GM18517 (cell line): ENCODE measurements at regions not wholly inside any gene's neighbourhood (a gene's known extent, or its start where the extent isn't known, plus 50 kb on each side); places are given as distances from the start of the nearest gene placed in this dataset.

Source experiments
- ATAC-seq: cut with Tn5 transposase; IDR thresholded peaks from one replicate; pipeline ENCODE4 v1.9.1; 2021; ENCODE audit warnings: mild to moderate bottlenecking, moderate library complexity; ENCODE audit not compliant: unreplicated experiment

DNA sequence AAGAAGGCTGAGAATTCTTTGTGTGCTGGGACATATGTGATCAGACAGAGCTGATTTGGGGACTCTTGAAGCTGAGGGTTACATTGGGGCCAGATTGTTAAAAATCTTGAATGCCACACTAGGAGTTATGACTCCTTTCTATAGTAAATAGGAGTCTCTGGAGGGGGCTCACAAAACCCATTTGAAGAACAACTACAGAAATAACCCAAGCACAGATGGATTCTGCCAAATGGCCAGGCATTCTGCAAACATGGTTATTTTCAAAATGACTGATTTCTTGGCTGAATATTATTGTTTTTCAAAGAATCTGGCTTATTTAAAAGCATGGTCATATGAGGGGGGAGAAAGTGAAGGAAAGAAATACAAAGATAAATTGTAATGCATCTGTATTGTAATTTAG lies 625.5 kb upstream of the TENM4 start:
- ATAC-seq, result no peak

DNA sequence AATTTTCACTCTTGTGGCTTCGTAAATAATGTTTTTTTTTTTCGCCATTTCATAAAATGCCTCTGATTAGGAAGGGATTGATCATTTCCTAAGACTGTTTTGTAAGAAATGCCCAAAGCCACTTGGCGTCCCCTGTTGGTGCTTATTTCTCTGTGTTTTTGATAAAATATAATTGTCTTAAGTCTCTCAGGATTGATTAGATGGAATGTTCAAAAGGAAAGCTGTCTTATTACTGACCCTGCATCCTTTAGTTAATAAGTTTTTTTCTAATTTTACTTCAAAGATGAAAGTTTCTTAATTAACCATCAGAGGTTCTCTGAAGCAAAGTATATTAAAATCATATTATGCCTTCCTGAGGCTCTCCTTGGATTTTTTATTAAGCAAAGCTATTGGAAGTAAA lies 624.3 kb upstream of the TENM4 start:
- no peak for ATAC-seq

DNA sequence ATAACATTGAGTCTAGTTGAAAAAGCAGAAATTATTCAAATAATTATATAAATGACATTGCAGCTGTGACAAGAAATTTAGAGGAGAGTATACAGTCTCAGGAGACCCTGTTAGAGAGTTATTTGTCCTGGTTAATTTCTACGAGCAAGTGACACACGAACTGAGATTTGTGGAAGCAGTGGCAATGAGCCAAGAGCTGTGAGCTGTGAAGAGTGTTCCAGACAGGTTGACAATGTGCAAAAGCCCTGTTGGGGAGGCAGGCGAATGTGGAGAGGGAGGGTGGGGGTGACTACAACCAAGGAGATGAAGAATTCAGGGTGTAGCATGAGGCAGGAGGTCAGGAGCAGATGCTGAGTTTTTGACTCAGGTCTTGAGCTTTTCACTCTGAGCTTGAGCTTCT lies 620.2 kb upstream of the TENM4 start:
- ATAC-seq, result no peak

DNA sequence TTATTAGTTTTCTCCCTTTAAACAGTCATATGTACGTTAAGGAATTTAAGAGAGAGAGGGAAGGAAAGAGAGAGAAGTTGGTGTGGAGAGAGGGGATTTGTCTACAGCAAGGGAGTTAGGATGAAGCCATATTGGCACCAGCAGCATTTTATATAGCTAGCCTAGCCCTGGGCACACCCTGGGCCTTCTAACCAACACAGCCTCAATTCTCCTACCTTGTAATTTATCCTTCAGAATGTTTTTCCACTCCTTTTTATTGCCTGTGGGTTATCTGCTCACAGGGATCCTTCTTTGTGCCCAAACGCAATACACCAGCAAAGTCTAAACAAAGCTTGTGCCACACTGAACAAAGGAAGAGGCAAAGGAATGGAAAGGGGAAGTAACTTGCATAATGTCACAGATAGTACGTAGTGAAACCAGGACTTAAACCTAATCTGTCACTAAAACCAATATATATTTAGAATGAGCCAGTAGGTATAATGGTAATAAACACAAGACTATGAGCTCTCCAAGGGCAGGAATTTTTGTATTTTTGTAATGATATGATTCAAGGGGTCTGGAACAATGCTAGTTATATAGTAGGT lies 613.8 kb upstream of the TENM4 start:
- ATAC-seq, result no peak

DNA sequence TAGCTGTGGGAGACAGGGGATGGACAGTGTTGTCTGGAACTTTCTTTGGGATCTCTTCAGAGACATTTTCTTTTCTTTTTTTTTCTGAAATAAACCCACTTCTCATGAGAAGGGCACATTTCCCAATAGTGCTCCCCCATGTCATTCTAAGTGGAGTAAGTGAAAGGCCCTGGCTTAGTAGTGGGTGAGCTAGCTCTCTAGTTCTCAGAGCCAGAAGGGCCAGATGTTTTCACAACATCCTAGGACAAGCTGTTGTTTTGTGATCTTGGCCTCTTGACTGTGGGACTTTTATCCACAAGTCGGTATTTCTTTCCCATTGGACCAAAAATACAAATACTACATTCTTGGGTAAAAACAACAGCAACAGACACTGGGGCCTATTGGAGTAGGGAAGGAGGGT lies 607.7 kb upstream of the TENM4 start:
- ATAC-seq, result no peak

DNA sequence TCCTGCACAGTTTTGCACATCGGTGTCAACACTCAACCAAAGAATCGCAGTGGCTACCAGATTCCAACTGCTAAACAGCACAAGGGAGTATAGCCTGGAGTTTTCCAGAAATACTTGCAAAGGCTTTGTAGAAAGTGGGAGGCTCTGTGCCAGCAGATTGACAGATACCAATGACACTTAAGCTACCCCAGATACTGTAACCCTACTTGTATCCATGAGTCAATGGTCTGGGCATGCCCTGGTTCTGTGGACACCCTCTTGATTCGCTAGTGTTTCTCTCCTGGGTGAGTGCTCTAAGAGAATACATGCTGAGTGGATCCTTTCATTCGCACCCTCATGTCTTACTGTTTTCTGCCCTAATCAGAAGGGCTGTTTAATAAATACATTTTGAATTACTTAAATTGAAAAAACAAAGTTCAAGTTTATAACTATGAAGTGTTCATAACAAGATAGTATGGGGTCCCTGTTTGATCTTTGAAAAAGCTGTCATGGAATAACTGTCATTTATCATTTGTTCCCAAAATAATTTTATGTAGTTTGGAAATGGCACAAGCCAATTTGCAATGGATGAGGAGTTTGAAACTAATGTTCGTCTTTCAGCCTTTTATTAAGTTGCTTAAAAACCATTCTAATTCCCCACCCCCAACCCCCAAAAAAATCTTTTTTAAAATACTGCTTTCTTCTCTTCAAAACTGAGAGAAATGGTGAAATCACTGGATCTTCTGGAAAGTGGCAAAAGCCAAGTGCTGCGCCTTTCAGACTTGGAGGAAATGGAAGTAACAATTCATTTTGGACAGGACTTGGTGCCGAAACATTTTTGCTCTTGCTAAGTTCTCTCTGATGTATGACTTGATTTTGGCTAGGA lies 600.5 kb upstream of the TENM4 start:
- no peak for ATAC-seq

DNA sequence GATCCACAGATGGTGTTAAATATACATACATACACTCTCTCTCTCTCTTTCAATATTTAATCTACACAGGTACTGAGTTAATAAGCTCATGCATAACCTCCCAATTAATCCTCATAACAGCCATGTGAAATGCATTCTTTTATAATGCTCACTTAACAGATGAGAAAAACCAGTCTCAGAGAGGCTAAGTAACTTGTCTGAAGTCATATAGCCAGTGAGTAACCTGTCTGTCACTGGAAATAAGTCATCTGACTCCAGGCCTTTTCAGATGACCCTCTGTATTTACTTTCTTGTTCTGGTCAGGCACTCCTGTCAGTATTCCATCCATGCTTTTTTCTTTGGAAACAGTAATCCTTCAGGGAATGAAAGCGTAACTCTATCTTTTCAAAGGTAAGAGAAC lies 594.0 kb upstream of the TENM4 start:
- ATAC-seq, result no peak

DNA sequence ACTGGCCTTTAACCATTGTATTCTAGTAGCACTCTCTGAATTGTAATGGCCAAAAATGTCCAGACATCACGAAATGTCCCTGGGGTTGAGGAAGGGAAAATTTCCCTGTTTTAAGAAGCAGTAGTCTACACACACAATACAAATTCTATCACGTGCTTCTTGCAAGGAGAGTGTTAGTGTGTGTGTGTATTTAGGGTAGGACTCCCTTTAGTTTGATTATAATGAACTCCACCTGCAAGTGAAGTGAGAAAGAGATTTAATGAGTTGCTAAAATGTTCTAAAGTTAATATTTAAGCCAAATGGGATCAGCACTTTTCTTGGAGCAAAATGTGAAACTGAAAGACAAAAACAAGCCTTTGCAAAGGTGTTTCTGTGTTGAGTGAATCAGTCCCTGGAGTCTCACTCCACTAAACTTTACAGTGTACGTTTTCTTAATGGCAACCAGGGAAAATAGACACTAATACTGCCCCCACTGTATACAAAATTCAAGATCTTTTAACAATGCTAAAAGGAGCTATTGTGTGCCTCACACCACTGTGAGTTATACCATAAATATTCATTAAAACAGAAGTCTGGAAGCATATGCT lies 590.3 kb upstream of the TENM4 start:
- ATAC-seq, result no peak

DNA sequence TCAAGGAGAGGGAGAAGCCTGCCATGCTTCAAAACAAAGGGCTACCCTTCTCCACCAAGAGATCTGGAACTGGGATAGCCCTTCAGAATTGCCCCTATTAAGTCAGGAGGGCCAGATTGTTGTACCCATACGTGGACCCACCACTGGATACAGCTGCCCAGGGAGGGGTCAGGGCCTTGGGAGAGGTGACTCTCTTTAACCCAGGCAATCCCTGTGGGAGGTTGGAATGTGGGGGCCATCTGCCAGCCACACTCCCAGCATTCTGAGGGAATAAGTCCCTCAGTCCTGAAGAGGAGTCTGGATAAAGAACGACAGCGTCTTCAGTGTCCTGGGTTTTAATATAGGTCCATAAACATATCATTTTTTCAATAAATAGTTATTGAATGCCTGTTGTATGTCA lies 588.2 kb upstream of the TENM4 start:
- ATAC-seq, result no peak

DNA sequence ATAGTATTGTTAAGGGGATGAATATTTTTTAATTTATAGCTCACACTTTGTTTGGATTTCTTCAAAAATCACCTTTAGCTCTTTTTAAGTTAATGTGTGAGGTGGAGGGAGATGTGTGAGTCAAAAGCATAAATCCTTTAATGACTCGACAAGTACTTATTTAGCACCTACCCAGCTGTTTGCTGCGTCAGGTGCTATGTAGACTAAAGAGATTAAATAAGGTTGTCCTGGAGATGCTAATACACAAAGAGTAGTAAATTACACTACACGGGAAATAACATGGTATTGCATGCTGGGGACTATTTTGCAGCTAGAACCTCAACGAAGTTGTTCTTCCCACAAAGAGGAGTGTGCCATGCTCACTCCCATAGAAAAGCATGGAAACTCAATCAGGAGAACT lies 583.3 kb upstream of the TENM4 start:
- no peak for ATAC-seq

DNA sequence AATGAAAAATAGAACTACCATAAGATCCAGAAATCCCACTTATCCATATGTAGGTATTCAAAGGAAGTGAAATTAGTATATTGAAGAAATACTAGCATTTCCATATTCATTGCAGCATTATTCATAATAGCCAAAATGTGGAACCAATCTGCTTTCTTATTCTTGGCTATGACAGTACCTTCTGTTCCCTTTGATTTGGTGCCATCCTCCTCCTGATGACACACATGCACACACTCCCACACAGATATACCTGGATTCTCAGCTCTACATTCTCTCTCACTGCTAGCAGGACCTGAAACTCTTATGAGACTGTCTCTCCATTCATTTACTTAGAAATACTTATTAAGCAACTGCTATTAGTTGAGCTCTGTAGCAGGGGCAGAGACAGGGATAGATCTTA lies 582.6 kb upstream of the TENM4 start:
- ATAC-seq, result no peak

DNA sequence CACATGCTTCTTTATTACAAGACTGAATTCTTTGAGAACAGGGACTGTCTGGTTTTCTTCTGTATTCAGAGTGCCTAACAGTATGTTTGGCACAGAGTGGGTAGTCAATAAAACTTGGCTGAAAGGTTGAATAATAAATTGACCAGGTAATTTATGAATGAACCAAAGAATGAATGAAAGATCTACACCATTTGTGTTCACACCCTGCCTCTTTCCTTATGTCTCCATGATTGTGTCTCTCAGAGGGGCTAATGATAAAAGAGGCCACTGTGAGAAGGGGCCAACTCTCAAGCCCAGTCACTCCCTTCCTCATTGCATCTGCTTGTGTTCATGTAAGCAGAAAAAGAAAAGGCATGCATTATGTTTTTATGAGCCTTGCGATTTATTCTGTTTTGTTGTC lies 569.7 kb upstream of the TENM4 start:
- ATAC-seq, result no peak

DNA sequence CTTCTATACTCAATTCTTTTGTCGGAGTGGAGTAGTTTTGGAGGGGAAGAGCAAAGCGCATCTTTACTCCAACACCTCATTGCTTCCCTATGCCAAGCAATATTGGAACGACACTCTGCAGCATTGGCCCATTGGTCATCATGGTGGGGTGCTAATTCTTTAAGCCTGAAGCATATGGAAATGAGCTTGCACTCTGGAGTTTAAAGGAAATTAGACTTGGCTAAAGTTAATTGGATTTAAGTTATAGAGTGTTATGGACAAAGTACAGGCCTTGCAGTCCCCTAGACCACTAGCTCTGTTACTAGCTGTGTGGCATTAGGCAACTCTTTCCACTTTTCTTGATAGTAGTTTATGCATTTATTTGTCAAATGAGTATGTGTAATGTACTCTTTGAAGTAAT lies 568.3 kb upstream of the TENM4 start:
- ATAC-seq, result no peak

DNA sequence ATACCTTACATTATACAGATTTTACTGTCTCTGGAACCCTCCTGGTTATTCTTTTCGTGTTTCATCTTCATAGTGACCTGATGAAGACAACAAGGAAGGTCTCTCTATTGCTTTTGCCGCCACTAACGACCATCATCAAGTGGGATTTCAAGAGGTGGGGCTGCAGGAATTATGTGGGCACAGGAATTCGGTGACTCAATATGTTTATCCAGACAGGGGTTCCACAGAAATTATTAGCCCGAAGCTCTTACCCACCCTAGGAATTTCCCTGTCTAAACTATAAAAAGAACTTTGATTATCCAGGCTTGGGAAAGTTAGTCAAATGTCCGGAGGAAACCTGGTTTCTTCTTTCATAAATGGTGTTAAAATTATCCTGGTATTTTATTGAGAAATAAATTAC lies 566.8 kb upstream of the TENM4 start:
- no peak for ATAC-seq

DNA sequence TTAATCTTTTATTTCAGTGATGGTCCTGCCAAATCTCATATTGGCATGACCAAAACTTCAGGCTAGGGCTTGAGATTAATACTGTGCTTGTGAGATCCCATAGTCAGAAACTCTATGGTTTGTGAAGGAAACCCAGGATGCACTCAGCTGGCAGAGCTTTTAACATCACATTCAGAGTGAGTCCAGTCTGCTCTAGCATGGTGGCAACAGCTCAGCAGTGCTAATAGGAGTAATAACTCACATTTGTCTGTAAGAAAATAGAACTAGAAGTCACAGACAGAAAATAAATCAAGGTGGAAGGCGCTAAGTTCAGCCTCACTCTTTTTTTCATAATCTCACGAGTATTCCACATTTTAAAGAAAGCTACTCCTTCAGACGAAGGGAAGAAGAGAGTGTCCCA lies 549.3 kb upstream of the TENM4 start:
- ATAC-seq, result no peak

DNA sequence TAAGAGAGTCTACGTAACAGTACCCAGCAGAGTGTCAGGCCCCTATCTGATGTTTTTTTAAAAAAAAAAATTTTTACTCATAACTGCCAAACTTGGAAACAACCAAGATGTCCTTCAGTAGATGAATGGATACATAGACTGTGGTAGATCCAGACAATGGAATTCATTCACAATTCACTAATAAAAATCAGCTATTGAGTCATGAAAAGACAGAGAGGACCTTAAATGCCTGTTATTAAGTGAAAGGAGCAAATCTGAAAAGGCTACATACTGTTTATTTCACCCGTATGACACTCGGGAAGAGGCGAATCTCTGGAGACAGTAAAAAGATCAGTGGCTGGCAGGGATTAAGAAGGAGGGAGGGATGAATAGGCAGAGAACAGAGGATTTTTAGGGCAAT lies 541.4 kb upstream of the TENM4 start:
- ATAC-seq, result no peak

DNA sequence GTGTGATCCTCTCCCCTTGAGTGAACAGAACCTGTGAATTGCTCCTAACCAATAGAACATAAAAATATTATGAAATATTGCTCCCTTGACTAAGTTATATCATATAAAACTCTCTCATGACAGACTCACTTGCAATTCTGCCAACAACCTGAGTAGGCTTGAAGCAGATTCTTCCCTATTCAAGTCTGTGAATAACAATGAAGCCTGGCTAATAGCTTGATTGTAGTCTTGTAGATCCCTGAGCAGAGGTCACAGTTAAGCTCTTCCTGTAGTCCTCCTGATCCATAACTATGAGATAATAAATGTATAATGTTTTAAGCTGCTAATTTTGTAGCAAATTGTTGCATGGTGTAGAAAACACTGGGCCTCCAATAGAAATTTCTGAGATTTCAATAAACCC lies 540.1 kb upstream of the TENM4 start:
- ATAC-seq, result no peak

DNA sequence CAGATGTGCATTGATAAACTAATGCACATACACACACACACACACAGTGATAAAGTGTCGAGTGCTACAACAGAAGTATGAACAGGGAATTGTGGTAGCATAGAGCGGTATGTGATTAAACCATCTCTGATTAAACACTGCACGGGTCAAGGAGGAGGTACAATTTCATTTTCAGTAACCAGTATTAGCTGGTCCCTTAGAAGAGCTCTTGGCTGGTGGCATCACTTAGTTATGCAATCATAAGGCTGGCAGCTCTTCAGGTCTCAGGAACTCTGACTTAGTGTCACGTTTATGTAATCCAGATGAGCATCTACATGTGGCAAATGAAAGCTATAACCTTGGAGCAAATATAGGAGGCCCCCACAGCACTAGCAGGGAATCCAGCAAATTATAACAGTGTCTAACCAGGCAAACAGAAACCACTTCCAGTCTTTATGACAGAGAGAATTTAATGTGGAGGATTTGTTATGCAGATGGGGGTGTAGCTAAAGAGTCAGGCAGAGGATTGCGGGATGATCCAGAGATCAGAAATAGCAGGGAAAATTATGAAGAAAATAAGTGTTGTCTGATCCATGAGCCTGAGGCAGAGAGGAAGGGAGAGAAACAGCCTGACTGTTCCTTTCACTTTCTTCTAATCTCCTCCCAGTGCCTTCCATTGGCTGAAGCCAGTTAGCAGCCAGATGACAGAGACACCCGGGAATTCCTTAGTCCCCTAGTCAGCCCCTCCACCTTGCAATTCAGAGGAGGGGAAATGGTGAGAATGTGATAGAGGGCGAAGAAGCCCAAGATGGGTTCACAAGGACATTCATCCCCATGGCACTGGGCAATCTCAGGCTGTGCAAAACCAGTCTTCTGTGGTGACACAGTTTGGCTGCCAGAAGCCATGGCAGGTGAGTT lies 533.1 kb upstream of the TENM4 start:
- ATAC-seq, result no peak

DNA sequence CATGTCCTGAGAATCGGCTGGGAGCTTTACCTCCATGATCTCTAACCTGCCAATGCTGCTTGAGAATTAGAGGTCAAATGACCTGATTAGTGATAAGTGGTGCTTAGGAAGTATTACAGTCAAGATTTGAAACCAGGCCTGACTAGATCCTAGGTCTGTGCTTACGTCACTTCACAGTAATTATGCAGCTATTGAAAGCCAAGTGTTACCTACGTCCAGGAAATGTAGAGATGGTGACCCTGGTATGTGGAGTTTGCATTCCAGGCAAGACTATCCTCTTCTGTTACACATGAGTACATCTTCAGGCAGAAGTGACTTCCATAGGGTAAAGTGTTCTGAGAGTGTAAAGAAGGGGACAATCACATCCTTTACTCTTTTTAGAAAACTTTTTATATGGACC lies 530.4 kb upstream of the TENM4 start:
- no peak for ATAC-seq

DNA sequence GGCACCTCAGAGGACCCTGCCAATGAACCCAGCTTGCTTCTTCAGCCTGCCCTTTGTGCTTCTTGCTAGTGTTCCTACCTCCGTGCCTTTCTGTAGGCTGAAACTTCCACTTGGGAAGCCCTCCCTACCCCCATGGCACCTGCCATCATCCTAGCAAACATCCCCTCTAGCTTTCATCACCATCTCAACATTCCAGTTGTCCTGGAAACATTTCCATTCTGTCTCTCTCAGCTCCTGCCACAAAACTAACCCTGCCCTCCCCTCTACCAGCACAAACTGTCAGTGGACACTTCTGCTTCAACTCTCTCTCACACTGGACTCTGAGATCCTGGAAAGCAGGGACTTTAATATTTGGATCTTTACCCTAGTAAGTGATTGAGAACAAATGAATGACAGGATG lies 525.8 kb upstream of the TENM4 start:
- ATAC-seq, result no peak

DNA sequence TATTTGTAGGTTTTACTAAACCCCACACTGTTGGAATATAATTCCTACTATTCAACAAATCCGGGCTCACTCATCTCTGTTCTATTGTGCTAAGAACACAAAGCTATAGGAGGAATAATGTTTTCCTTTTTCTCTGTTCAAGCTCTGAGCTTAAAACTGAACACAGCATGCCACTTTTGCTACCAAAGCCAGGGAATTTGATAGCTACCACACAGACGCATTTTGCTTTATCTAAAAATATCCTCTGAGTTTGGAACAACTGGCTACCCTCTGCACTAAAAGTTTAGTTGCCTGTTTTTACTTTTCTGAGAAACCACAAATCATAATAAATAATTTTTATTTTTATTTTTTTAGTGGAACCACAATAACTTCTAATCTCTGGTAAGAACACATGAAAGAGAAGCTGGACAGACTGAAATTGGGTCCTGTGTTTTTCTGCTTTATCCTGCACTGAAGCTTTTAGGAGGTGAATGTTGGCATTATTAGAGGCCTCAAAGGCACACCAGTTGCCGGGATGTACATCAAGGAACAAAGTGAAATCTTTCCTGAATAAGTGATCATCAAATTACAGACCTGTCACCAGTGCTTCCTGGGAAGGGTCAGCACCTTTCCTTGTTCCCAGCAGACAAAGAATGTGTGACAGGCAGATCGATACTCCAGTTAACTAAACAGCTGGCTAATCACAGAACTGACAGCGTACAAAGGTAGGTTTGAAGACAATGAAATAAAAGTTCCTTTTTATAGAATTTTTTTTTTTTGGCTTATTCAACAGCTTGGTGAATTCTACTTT lies 523.2 kb upstream of the TENM4 start:
- no peak for ATAC-seq
